ENCODE measurements at regions not wholly inside any gene's neighbourhood (a gene's known extent, or its start where the extent isn't known, plus 50 kb on each side); places are given as distances from the start of the nearest gene placed in this dataset.

DNA sequence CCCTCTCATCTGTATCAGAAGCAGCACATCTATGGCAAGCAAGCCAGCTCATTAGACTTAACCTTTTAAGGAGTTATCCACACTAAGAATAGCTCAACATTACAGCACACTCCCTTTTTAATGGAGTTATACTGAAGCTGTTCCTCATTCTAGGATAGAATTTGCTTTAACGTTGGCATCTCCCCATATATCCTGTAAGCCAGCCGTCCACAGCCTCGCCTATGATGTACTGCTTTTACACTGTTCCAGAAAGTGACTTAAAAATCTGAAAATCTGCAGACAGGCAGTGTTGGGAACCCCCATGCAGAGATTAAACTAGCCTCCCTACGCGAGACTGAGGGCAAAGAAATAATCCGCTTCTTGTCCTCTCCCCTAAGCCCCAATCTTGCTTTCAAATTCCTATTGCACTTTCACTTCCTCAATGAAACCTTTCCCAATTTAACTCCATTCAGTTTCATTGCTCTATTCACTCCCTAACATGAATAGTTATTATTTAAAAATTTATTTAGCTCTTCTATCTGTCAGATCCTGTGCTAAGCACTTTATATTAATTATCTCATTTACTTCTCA lies 225.0 kb downstream of the BLID start:
- TF ChIP-seq POLR2A (IDR thresholded peaks at IDR 0.05), result no peak
- TF ChIP-seq, protein P1, sequence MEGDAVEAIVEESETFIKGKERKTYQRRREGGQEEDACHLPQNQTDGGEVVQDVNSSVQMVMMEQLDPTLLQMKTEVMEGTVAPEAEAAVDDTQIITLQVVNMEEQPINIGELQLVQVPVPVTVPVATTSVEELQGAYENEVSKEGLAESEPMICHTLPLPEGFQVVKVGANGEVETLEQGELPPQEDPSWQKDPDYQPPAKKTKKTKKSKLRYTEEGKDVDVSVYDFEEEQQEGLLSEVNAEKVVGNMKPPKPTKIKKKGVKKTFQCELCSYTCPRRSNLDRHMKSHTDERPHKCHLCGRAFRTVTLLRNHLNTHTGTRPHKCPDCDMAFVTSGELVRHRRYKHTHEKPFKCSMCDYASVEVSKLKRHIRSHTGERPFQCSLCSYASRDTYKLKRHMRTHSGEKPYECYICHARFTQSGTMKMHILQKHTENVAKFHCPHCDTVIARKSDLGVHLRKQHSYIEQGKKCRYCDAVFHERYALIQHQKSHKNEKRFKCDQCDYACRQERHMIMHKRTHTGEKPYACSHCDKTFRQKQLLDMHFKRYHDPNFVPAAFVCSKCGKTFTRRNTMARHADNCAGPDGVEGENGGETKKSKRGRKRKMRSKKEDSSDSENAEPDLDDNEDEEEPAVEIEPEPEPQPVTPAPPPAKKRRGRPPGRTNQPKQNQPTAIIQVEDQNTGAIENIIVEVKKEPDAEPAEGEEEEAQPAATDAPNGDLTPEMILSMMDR (IDR thresholded peaks at IDR 0.05 in 4 of 5, conservative IDR thresholded peaks at IDR 0.05 in 1 of 5), result no peak
- no peaks in the 10 kb centered on the region for H3K36me3 ChIP-seq
- no peak overlapping the region for H3K27ac ChIP-seq
- DNase-seq (no peak), ATAC-seq (no peak)
- in situ Hi-C loops (cut with MboI; ENCODE audit: low sequenced_read_pairs in 4 of 4), result no loop called here
- H3K4me3 ChIP-seq, result no peak overlapping the region
- H3K4me1 ChIP-seq, result peaks cover 0 to 18% of the 10 kb centered on the region in 2 donors
- H3K9me3 ChIP-seq, result no peaks in the 10 kb centered on the region
- no peaks in the 10 kb centered on the region for H3K27me3 ChIP-seq
- intact Hi-C loops (cut with DNase I; ENCODE audit: low total_unique reads), result no loop called here

- ATAC-seq (no peak), DNase-seq (no peak)
- H3K27ac ChIP-seq, result no peak overlapping the region
- intact Hi-C loops (cut with DNase I; ENCODE audit: low total_unique reads), result no loop called here
- H3K27me3 ChIP-seq, result no peaks in the 10 kb centered on the region
- H3K36me3 ChIP-seq, result no peaks in the 10 kb centered on the region
- no peak overlapping the region for H3K4me3 ChIP-seq
- no peak for TF ChIP-seq POLR2A (IDR thresholded peaks at IDR 0.05)
- TF ChIP-seq, protein P1 (IDR thresholded peaks at IDR 0.05 in 4 of 5, conservative IDR thresholded peaks at IDR 0.05 in 1 of 5), result no peak
- in situ Hi-C loops (cut with MboI; ENCODE audit: low sequenced_read_pairs in 4 of 4), result no loop called here
- H3K9me3 ChIP-seq, result no peaks in the 10 kb centered on the region
- peaks cover 0 to 18% of the 10 kb centered on the region in 2 donors for H3K4me1 ChIP-seq
Measured at GRCh38 chr11:121890377-121890776, 225.6 kb downstream of the BLID start.

DNA sequence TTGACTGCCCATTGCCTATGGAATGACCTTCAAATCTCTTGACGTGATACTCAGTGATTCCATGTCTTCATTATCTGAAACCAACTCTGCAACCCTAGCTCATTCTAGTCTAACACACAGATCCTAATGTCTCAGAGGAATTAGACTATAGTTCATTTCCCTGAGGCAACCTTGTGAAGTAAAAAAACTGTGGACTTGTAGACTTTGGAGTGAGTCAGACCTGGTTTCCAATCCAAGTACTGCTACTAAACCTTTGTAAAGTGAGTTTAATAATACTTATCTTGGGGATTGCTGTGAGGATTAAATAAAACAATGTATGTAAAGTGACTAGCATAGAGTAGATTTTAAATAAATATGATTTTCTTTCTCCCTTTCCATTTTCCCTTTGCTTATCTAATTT lies 226.1 kb downstream of the BLID start:
- H3K36me3 ChIP-seq, result no peaks in the 10 kb centered on the region
- in situ Hi-C loops (cut with MboI; ENCODE audit: low sequenced_read_pairs in 4 of 4), result no loop called here
- DNase-seq (no peak), ATAC-seq (no peak)
- no peak overlapping the region for H3K4me3 ChIP-seq
- peaks cover 0 to 18% of the 10 kb centered on the region in 2 donors for H3K4me1 ChIP-seq
- H3K9me3 ChIP-seq, result no peaks in the 10 kb centered on the region
- H3K27me3 ChIP-seq, result no peaks in the 10 kb centered on the region
- no peak overlapping the region for H3K27ac ChIP-seq
- TF ChIP-seq, protein P1 (IDR thresholded peaks at IDR 0.05 in 4 of 5, conservative IDR thresholded peaks at IDR 0.05 in 1 of 5), result no peak
- no peak for TF ChIP-seq POLR2A (IDR thresholded peaks at IDR 0.05)
- intact Hi-C loops (cut with DNase I; ENCODE audit: low total_unique reads), result no loop called here

- peak in 1 of 2 donors; percentile 33 for DNase-seq
- H3K27me3 ChIP-seq, result no peaks in the 10 kb centered on the region
- in situ Hi-C loops (cut with MboI; ENCODE audit: low sequenced_read_pairs in 4 of 4), result no loop called here
- no peaks in the 10 kb centered on the region for H3K9me3 ChIP-seq
- no peak overlapping the region for H3K4me3 ChIP-seq
- peak in 1 of 2 donors; percentile 55 for ATAC-seq
- TF ChIP-seq POLR2A (IDR thresholded peaks at IDR 0.05), result no peak
- TF ChIP-seq, protein P1 (IDR thresholded peaks at IDR 0.05 in 4 of 5, conservative IDR thresholded peaks at IDR 0.05 in 1 of 5), result no peak
- peaks cover 0 to 18% of the 10 kb centered on the region in 2 donors for H3K4me1 ChIP-seq
- H3K27ac ChIP-seq, result no peak overlapping the region
- no peaks in the 10 kb centered on the region for H3K36me3 ChIP-seq
- intact Hi-C loops (cut with DNase I; ENCODE audit: low total_unique reads), result no loop called here
Measured at GRCh38 chr11:121889186-121889585, 226.8 kb downstream of the BLID start.
